ENCODE measurements at regions not wholly inside any gene's neighbourhood (a gene's known extent, or its start where the extent isn't known, plus 50 kb on each side); places are given as distances from the start of the nearest gene placed in this dataset.

GRCh38 chrX:113422323-113422722 lies 581.7 kb upstream of the AMOT start:
- TF ChIP-seq, protein P1, sequence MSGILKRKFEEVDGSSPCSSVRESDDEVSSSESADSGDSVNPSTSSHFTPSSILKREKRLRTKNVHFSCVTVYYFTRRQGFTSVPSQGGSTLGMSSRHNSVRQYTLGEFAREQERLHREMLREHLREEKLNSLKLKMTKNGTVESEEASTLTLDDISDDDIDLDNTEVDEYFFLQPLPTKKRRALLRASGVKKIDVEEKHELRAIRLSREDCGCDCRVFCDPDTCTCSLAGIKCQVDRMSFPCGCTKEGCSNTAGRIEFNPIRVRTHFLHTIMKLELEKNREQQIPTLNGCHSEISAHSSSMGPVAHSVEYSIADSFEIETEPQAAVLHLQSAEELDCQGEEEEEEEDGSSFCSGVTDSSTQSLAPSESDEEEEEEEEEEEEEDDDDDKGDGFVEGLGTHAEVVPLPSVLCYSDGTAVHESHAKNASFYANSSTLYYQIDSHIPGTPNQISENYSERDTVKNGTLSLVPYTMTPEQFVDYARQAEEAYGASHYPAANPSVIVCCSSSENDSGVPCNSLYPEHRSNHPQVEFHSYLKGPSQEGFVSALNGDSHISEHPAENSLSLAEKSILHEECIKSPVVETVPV (CRISPR knock-in tag; IDR thresholded peaks at IDR 0.05): no peak
- no peak for TF ChIP-seq ESRRG (CRISPR knock-in tag; IDR thresholded peaks at IDR 0.05)
- no peak for TF ChIP-seq ZNF8 (CRISPR knock-in tag; IDR thresholded peaks at IDR 0.05)
- TF ChIP-seq POU6F1 (CRISPR knock-in tag; IDR thresholded peaks at IDR 0.05; ENCODE audit: borderline replicate concordance, low read depth): no peak
- no peak for TF ChIP-seq ARNTL (CRISPR knock-in tag; IDR thresholded peaks at IDR 0.05; ENCODE audit: borderline replicate concordance, low read depth)
- no peak for ATAC-seq

- no peak for TF ChIP-seq ZFP30 (CRISPR knock-in tag; IDR thresholded peaks at IDR 0.05)
- TF ChIP-seq RARB (CRISPR knock-in tag; IDR thresholded peaks at IDR 0.05): no peak
- no peak for TF ChIP-seq ZFP3 (CRISPR knock-in tag; IDR thresholded peaks at IDR 0.05)
- no peak for TF ChIP-seq BACH2 (CRISPR knock-in tag; IDR thresholded peaks at IDR 0.05; ENCODE audit: borderline replicate concordance)
- TF ChIP-seq, protein P2, sequence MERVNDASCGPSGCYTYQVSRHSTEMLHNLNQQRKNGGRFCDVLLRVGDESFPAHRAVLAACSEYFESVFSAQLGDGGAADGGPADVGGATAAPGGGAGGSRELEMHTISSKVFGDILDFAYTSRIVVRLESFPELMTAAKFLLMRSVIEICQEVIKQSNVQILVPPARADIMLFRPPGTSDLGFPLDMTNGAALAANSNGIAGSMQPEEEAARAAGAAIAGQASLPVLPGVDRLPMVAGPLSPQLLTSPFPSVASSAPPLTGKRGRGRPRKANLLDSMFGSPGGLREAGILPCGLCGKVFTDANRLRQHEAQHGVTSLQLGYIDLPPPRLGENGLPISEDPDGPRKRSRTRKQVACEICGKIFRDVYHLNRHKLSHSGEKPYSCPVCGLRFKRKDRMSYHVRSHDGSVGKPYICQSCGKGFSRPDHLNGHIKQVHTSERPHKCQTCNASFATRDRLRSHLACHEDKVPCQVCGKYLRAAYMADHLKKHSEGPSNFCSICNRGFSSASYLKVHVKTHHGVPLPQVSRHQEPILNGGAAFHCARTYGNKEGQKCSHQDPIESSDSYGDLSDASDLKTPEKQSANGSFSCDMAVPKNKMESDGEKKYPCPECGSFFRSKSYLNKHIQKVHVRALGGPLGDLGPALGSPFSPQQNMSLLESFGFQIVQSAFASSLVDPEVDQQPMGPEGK (CRISPR knock-in tag; IDR thresholded peaks at IDR 0.05; ENCODE audit: borderline replicate concordance): no peak
- TF ChIP-seq TCF4 (CRISPR knock-in tag; IDR thresholded peaks at IDR 0.05; ENCODE audit: borderline replicate concordance): no peak
- no peak for TF ChIP-seq SNAI2 (CRISPR knock-in tag; IDR thresholded peaks at IDR 0.05)
- no peak for TF ChIP-seq ZNF565 (CRISPR knock-in tag; conservative IDR thresholded peaks at IDR 0.05; ENCODE audit: low read depth)
- TF ChIP-seq ZNF8 (CRISPR knock-in tag; IDR thresholded peaks at IDR 0.05): no peak
- no peak for TF ChIP-seq ESRRG (CRISPR knock-in tag; IDR thresholded peaks at IDR 0.05)
- TF ChIP-seq POU6F1 (CRISPR knock-in tag; IDR thresholded peaks at IDR 0.05; ENCODE audit: borderline replicate concordance, low read depth): no peak
- TF ChIP-seq ARNTL (CRISPR knock-in tag; IDR thresholded peaks at IDR 0.05; ENCODE audit: borderline replicate concordance, low read depth): no peak
- TF ChIP-seq PPARA (CRISPR knock-in tag; IDR thresholded peaks at IDR 0.05; ENCODE audit: borderline replicate concordance): no peak
- TF ChIP-seq TOX (CRISPR knock-in tag; IDR thresholded peaks at IDR 0.05; ENCODE audit: borderline replicate concordance): no peak
- TF ChIP-seq, protein P3, sequence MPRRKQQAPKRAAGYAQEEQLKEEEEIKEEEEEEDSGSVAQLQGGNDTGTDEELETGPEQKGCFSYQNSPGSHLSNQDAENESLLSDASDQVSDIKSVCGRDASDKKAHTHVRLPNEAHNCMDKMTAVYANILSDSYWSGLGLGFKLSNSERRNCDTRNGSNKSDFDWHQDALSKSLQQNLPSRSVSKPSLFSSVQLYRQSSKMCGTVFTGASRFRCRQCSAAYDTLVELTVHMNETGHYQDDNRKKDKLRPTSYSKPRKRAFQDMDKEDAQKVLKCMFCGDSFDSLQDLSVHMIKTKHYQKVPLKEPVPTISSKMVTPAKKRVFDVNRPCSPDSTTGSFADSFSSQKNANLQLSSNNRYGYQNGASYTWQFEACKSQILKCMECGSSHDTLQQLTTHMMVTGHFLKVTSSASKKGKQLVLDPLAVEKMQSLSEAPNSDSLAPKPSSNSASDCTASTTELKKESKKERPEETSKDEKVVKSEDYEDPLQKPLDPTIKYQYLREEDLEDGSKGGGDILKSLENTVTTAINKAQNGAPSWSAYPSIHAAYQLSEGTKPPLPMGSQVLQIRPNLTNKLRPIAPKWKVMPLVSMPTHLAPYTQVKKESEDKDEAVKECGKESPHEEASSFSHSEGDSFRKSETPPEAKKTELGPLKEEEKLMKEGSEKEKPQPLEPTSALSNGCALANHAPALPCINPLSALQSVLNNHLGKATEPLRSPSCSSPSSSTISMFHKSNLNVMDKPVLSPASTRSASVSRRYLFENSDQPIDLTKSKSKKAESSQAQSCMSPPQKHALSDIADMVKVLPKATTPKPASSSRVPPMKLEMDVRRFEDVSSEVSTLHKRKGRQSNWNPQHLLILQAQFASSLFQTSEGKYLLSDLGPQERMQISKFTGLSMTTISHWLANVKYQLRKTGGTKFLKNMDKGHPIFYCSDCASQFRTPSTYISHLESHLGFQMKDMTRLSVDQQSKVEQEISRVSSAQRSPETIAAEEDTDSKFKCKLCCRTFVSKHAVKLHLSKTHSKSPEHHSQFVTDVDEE (CRISPR knock-in tag; IDR thresholded peaks at IDR 0.05): no peak
- TF ChIP-seq, protein P1 (CRISPR knock-in tag; IDR thresholded peaks at IDR 0.05): no peak
- TF ChIP-seq, protein P4, sequence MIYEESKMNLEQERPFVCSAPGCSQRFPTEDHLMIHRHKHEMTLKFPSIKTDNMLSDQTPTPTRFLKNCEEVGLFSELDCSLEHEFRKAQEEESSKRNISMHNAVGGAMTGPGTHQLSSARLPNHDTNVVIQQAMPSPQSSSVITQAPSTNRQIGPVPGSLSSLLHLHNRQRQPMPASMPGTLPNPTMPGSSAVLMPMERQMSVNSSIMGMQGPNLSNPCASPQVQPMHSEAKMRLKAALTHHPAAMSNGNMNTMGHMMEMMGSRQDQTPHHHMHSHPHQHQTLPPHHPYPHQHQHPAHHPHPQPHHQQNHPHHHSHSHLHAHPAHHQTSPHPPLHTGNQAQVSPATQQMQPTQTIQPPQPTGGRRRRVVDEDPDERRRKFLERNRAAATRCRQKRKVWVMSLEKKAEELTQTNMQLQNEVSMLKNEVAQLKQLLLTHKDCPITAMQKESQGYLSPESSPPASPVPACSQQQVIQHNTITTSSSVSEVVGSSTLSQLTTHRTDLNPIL (CRISPR knock-in tag; IDR thresholded peaks at IDR 0.05; ENCODE audit: low read depth): no peak
- ATAC-seq: no peak
Measured at GRCh38 chrX:113421432-113421831, 580.8 kb upstream of the AMOT start.

All from SK-N-SH treated with all-trans-retinoic acid at 6 μM for 48 hours (cell line).